B cell (primary cell): ENCODE measurements at regions not wholly inside any gene's neighbourhood (a gene's known extent, or its start where the extent isn't known, plus 50 kb on each side); places are given as distances from the start of the nearest gene placed in this dataset.

ENCODE experiments used
- EZH2 ChIP-seq: IDR thresholded peaks from 2 replicates; pipeline ENCODE4 v1.6.1; 2012; ENCODE audit warnings: borderline replicate concordance, low read depth, mild to moderate bottlenecking, moderate library complexity, low read length; ENCODE audit not compliant: insufficient read depth, poor library complexity, severe bottlenecking
- TF ChIP-seq, protein P1 (sequence below): fragments of 200-600 bp; IDR thresholded peaks from one replicate; pipeline ENCODE4 v1.8.0; 2022; ENCODE audit warnings: antibody characterized with exemption, mild to moderate bottlenecking

DNA sequence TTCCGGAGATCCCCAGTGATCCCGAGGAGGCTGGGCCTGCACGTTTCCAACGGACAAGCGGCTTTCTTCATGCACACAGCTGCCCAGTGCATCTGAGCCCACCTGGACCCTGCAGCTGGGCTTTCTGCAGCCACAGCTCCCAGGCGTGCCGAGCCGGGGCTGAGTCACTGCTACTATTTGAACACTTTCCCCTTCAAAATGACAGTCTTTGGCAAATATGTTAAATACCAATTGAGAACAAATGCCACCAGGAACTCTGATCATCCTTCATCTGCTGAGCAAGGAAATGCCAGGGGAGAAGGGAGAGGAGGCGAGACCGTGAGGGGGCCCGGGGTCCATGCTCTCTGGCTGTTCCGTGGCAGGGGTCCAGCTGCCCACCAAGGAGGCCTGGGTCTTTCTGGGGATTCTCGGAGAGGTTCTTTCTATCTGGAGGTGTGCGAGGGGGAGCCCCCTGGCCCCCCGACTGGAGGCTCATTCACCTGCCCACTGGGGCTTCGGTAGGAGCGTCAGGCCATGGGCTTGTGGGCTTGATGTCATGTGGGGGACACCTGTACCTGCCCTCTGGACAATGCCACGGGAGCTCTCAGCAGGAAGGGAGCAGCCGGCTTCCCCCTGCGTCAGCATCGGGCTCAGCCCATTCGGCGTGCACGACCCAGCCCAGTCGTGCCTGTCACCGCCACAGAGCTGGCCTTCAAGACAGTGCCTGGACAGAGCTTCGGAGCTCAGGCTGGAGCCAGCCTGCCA is 159.6 kb downstream of the CTTN start:
- TF ChIP-seq, protein P1, sequence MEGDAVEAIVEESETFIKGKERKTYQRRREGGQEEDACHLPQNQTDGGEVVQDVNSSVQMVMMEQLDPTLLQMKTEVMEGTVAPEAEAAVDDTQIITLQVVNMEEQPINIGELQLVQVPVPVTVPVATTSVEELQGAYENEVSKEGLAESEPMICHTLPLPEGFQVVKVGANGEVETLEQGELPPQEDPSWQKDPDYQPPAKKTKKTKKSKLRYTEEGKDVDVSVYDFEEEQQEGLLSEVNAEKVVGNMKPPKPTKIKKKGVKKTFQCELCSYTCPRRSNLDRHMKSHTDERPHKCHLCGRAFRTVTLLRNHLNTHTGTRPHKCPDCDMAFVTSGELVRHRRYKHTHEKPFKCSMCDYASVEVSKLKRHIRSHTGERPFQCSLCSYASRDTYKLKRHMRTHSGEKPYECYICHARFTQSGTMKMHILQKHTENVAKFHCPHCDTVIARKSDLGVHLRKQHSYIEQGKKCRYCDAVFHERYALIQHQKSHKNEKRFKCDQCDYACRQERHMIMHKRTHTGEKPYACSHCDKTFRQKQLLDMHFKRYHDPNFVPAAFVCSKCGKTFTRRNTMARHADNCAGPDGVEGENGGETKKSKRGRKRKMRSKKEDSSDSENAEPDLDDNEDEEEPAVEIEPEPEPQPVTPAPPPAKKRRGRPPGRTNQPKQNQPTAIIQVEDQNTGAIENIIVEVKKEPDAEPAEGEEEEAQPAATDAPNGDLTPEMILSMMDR: no peak
- no peak for TF ChIP-seq EZH2
